ENCODE measurements at regions not wholly inside any gene's neighbourhood (a gene's known extent, or its start where the extent isn't known, plus 50 kb on each side); places are given as distances from the start of the nearest gene placed in this dataset.
A peak's percentile ranks its signal among the peaks of the same experiment; 100 is the strongest.
"Not testable (repeated sequence)": the region's sequence is repeated elsewhere in the genome, so short reads cannot be mapped to it uniquely, and the experiment has no call there.

- peak; percentile 77 for DNase-seq
Measured at GRCh38 chr5:1633605-1634336, 110.0 kb upstream of the LPCAT1 start.

DNA sequence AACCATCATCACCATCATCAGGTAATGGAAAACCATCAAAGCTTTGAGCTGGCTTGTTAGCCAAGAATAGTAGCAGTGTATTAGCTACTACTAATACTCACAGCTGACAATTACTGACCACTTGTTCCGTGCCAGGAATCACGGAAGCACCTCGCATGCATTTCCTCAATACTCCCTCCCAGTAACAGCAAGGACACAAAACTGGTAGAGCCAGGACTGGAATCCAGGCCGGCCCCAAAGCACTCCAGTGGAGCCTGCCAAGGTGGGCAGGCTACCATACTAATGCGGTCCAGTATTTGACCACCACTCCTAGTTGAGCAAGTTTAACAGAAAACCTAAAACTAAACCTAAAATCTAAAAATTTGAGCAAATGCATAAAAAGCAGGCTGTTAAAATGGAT lies 107.2 kb upstream of the LPCAT1 start:
- DNase-seq, result not testable (repeated sequence)

DNA sequence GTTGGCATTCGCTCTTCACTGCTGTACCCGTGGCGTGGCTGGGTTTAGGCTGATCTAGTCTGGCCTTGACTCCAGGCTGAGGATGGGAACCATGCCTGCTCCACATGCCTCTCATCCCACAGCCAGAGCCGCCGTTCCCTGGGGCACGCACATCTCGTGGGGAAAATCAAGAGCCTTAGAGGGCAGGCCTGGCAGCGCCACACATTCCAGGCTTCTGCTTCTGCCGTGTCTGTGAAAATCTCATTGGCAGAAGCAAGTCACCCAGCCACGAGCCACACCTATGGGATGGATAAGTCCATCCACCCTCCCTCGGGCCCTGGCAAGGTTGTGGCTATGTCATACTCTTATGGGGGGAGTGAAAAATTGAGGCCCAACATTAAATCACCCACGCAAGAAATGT lies 102.6 kb upstream of the LPCAT1 start:
- DNase-seq, result not testable (repeated sequence)

DNA sequence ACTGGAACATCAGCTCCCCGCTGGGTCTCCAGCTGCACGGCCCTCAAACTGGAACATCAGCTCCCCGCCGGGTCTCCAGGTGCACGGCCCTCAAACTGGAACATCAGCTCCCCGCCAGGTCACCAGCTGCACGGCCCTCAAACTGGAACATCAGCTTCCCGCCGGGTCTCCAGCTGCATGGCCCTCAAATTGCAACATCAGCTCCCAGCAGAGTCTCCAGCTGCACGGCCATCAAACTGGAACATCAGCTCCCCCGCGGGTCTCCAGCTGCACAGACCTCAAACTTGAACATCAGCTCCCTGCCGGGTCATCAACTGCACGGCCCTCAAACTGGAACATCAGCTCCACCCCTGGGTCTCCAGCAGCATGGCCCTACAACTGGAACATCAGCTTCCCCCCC lies 95.8 kb upstream of the LPCAT1 start:
- DNase-seq, result not testable (repeated sequence)

GRCh38 chr5:1618296-1618865 lies 94.6 kb upstream of the LPCAT1 start:
- DNase-seq, result not testable (repeated sequence)

DNA sequence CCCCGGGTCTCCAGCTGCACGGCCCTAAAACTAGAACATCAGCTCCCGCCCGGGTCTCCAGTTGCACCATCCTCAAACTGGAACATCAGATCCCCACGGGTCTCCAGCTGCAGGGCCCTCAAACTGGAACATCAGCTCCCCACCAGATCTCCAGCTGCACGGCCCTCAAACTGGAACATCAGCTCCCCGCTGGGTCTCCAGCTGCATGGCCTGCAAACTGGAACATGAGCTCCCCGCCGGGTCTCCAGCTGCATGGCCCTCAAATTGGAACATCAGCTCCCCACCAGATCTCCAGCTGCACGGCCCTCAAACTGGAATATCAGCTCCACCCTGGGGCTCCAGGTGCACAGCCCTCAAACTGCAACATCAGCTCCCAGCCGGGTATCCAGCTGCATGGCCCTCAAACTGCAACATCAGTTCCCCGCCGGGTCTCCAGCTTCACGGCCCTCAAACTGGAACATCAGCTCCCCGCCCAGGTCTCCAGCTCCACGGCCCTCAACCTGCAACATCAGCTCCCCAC lies 93.5 kb upstream of the LPCAT1 start:
- not testable (repeated sequence) for DNase-seq

- not testable (repeated sequence) for DNase-seq
Measured at GRCh38 chr5:1613515-1613914, 89.8 kb upstream of the LPCAT1 start.

DNA sequence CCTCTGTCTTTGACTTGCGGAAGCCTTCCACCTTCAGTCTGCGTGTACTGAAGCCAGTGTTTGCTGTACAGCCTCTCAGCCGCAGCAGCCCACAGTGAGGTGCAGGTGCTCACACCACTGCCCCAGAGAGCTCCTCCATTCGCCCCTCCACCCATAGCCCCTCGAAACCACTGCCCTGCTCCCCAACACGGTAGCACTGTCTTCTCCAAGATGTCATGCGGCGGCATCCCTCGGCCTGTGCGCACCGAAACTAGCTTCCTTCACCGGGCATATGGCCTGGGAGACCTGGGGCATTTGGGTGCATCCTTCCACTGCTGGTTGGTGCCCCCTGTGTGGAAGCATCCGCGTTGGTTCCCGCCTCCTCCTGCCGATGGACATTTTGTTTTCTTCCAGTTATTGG lies 86.8 kb upstream of the LPCAT1 start:
- not testable (repeated sequence) for DNase-seq

DNA sequence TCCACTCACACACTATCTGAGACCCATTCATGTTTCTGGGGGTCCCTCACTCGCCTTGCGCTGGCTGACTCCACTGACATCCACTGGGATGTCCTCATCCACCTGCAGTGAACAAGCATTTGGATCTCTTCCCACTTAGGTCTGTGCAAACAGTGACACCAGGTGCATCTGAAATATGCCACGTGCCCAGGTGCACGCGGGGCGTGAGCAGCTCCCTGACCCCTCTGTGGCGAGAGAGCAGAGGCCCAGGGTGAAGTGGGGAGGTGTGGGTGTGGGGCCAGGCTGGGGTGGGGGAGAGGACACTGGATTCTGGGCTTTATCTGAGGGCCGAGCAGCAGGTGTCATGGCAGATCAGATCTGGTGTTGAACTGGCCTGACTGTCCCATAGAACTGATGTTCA lies 85.4 kb upstream of the LPCAT1 start:
- not testable (repeated sequence) for DNase-seq

DNA sequence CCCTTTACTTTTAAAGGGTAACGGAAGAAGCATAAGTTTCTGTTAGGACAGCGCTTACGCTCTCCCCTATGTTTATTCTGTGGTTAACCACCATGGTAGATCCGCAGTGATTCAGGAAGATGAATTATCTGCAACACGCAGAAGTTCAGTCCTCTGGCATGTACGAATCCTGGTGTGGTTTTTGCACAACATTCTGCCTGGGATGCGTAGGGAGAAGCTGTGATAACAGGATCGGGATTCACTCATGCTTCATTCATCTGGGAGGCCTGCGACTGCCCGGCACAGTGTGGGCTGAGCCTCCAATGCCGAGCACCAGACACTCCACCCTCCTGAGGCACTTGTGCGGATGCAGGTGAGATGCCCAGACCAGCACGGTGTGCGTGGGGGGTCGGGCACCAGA lies 84.6 kb upstream of the LPCAT1 start:
- not testable (repeated sequence) for DNase-seq

- not testable (repeated sequence) for DNase-seq
Measured at GRCh38 chr5:1606951-1607350, 83.2 kb upstream of the LPCAT1 start.

- DNase-seq, result not testable (repeated sequence)
Measured at GRCh38 chr5:1603916-1604315, 80.2 kb upstream of the LPCAT1 start.

DNA sequence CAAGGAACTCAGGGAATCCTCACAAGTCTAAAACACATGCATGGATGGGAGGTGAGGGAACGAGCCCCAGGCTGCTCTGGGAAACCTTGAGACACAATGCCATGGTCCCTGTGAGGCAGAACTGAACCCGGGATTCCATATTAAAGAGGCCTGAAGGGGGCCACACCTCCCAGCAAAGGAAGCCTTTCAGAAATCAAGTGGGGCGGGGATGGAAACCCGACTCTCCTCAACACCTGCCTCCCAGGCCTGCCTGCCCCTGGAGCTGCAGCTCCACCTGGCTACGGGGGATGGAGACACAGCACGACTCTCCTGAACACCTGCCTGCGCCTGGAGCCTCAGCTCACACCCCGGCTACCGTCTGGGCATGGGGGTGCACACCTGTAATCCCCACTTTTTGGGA lies 77.8 kb upstream of the LPCAT1 start:
- DNase-seq, result not testable (repeated sequence)

DNA sequence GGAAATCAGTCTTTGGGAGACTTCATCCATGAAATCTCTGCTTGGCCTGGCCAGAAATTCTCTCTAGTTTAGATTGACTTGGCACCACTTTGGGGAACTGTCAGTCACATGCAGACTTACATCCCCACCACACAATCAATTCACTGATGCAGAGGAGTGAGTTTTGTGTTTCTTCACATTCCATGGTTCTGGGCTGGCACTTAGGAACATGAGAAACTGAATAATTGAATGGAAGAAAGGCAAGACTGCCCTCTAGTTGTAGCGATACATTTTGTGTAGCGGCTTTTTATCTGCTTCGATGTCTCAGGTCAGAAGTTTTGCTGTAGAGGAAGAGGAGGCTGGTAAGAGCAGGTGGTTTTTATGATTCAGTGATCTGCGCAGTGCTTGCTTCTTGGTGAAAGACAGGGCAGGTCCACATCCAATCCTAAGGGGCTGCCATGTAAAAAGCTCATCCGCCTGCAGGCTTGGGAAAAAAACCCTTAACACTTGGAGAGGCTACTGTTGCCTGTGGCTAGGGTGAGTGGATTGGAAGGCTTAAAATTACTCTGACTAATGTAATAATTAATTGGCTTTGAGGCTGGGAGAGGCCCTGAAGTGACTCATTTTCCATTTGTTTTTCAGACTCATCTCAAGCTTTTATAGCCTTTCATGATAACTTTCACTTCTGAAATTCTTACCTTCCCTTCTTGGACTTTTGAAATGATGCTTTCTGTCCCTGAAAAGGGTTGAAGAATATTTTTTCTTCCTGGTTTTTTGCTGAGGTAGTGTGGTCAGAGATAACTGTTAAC lies 75.4 kb upstream of the LPCAT1 start:
- not testable (repeated sequence) for DNase-seq

DNA sequence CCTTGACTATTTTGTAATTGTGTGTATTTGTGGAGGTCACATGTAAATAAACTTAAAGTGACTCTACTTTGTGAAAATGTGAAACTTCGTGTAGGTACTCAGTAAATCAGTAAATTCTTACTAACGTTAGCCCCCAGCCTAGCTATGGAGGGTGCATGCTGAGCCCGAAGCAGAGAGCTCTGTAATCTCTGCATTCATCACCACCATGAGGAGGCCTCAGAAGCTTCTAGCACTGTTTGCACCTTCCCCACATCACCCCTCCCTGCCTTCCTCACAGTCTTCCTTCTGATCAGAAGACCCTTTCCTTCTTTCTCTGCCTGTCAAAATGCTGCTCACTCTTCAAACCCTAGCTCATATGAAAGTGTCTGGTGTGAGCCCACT lies 73.3 kb upstream of the LPCAT1 start:
- DNase-seq, result not testable (repeated sequence)

- not testable (repeated sequence) for DNase-seq
Measured at GRCh38 chr5:1596462-1597092, 72.8 kb upstream of the LPCAT1 start.

DNA sequence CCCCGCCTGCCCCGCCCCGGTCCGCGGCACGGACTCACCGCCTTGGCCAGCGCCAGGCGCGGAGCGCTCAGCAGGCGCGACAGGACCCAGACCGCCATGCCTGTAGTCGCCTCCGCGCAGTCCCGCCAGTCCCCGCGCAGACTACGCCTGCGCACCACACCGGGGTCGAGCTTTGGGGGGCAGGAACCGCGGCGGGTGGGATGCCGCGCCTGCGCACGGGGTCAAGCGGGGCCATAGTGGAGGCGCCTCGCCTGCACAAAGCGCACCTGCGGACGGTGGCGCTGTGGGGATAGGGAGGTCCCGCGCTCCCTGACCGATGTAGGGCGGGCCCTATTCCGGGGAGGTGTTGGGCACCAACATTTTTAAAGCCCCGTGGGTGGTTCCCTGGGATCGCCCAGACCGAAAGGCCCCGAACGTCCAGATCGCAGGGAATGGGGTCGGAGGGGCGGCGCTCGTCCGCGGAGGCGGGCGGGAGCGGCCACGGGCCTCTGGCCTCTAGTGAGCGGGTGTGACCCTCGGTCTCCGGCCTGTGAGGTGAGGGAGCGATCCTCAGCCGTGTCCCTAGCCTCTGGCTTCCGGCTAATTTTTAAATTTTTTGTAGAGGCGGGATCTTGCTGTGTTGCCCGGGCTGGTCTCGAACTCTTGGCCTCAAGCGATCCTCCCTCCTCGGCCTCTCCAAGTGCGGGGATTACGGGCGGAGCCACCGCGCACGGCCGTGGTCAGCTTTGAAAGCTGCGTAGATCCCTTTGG lies 70.8 kb upstream of the LPCAT1 start:
- peak; percentile 77 for DNase-seq

DNA sequence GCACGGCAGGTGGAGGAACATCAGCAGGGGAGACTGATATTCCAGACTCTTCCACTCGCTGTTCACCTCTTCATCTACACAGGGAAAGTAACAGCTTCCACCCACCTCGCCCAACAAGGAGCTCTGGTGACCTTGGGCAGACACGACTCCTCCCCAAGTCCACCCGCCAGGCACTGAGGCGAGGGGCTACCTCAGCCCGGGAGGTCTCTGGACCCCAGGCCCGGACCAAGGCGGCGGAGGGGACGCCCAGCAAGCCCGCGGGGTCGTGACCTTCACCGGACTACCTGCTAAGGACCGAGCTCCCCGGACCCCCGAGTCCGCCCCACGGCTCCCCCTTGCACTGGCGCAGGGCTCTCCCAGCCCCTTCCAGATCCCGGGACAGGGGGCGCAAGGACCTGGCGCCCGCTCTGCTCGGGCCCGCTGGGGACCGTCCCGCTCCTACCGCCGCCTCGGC lies 70.2 kb upstream of the LPCAT1 start:
- DNase-seq, result no peak

DNA sequence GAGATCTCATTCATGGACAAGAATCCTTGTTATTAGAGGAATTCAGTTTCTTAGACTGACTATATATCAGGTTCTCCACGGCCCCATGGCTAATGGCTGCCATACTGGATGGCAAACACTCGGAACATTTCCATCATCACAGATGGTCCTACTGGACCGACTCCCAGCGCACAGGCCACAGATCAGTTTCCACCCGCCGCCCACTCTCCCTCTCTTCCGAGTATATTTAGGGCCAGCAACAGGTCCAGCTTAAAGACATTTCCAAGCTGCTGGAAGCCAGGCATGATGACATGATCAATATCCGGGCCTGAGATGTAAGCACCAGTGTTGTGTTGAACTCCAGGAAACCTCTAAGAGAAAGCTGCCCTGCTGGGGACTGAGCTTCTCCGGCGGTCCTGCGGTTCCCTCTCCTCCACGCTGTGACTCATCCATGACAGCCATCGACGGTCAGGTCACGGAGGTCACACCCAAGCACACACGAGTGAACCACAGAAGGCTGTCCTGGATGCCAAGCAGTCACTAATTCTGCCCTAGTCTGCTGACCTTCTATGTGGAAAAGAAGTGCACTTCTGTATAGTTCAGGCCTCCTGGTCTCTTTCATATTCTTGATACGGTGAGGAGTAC lies 64.4 kb upstream of the LPCAT1 start:
- DNase-seq, result not testable (repeated sequence)

GRCh38 chr5:1583081-1583875 lies 59.5 kb upstream of the LPCAT1 start:
- not testable (repeated sequence) for DNase-seq

- DNase-seq, result not testable (repeated sequence)
Measured at GRCh38 chr5:1579389-1579788, 55.6 kb upstream of the LPCAT1 start.
